ENCODE measurements at regions not wholly inside any gene's neighbourhood (a gene's known extent, or its start where the extent isn't known, plus 50 kb on each side); places are given as distances from the start of the nearest gene placed in this dataset.

DNA sequence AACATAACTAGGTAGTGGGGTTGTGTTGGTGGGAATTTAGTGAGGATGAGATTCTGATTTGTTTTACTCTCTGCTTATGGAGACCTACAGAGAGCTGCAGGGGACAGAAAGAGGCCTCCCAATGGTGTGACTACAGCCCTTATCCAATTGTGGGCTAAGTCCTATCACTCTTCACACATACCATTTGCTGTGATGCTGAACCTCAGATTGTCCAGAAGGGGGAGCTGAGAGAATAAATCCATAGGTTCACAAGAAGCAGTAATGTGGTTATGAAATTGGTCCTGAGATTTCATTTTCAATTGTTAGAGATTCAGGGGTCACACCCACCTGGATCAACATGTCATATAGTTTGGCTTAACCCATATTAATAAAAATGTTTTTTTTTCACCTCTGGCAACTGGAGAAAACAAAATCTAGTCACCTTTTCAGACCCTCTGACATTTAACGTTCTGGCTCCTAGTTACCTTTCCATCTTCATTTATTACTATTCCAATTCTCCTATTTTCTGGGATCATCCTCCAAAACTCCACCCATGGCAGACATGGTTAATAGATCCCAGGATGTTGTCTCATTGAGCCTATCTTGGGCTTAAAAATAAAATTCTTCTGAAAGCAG is 53.3 kb upstream of the PTPN5 start:
- FAIRE-seq (peak; percentile 94), DNase-seq (ENCODE audit: low read depth in 1 of 2, low spot score in 2 of 2) (no peak)
- Histone ChIP-seq H2BK20ac (ENCODE audit: low read length) (no peak overlapping the region), H4K5ac (ENCODE audit: insufficient read length, low read depth, low read length) (no peak overlapping the region), H2BK15ac (ENCODE audit: low read length) (no peak overlapping the region), H3K27me3 (replicated peaks in 1 of 4; ENCODE audit: control insufficient read depth in 3 of 4, extremely low read depth in 1 of 4, insufficient read depth in 3 of 4, low read length in 3 of 4) (no peaks in the 10 kb centered on the region), H2BK12ac (ENCODE audit: low read depth, low read length) (no peak overlapping the region), H3K9ac (replicated peaks in 1 of 4; ENCODE audit: extremely low read depth in 1 of 4, low read depth in 3 of 4, low read length in 3 of 4) (no peak overlapping the region), H3K56ac (replicated peaks; ENCODE audit: insufficient read length, low read depth, low read length) (no peak overlapping the region), H3K79me1 (ENCODE audit: low read depth, low read length) (no peaks in the 10 kb centered on the region), H4K8ac (ENCODE audit: extremely low read depth, insufficient read depth, low read length) (no peak overlapping the region), H2BK5ac (ENCODE audit: low read depth, low read length) (no peak overlapping the region), H3K4me2 (ENCODE audit: insufficient read depth in 1 of 2, low read depth in 2 of 2, low read length in 2 of 2) (no peak overlapping the region), H4K20me1 (replicated peaks in 1 of 2; ENCODE audit: control insufficient read depth in 1 of 2, insufficient read depth in 2 of 2, low read length in 2 of 2) (no peaks in the 10 kb centered on the region), H3K79me2 (ENCODE audit: control insufficient read depth in 1 of 2, insufficient read depth in 2 of 2, low read length in 2 of 2) (no peaks in the 10 kb centered on the region), H3K9me3 (ENCODE audit: insufficient read depth in 2 of 2, low read depth in 1 of 2, low read length in 1 of 2) (no peaks in the 10 kb centered on the region), H3K4me1 (replicated peaks in 1 of 4; ENCODE audit: control insufficient read depth in 3 of 4, insufficient read depth in 4 of 4, low read length in 3 of 4) (no peaks in the 10 kb centered on the region), H3K23me2 (ENCODE audit: low read depth, low read length) (no peaks in the 10 kb centered on the region), H3K14ac (ENCODE audit: insufficient read length) (no peak overlapping the region), H2AK5ac (ENCODE audit: low read depth, low read length) (no peak overlapping the region), H3K4me3 (ENCODE audit: extremely low read depth in 1 of 4, insufficient read depth in 2 of 4, low read depth in 3 of 4, low read length in 4 of 4) (no peak overlapping the region), H2AFZ (ENCODE audit: low read length) (no peak overlapping the region), H3K4ac (replicated peaks; ENCODE audit: insufficient read length, low read depth, low read length) (no peak overlapping the region), H2BK120ac (replicated peaks; ENCODE audit: low read depth, low read length) (no peak overlapping the region), H3K18ac (ENCODE audit: extremely low read depth, low read length) (no peak overlapping the region), H3K23ac (ENCODE audit: insufficient read length) (no peak overlapping the region), H4K91ac (replicated peaks; ENCODE audit: insufficient read length, low read length) (no peak overlapping the region), H3K27ac (ENCODE audit: low read depth, low read length) (no peak overlapping the region), H3K36me3 (ENCODE audit: control insufficient read depth in 2 of 4, insufficient read depth in 4 of 4, low read length in 3 of 4) (no peaks in the 10 kb centered on the region)
- 86% methylated on average over 1 of the region's 1 CpG; no CpG with 5 or more reads in 1 of the 2 experiments for WGBS, 2 experiments (ENCODE audit: extremely low coverage in 1 of 2, insufficient coverage in 1 of 2, insufficient read length in 1 of 2, insufficient replicate concordance in 2 of 2, low coverage in 1 of 2, low lambda C conversion rate in 2 of 2, missing lambda C conversion rate in 1 of 2)
- POLR2A ChIA-PET (ENCODE audit: partially characterized antibody) = no interaction called here
- CTCF ChIA-PET (ENCODE audit: partially characterized antibody) = interaction anchor here (0.6 to 2.4 kb wide), 14 partner anchors 9 to 184 kb away, joined by 3 to 14 read pairs (median 3); no protein-coding TSS in a partner anchor
- TF ChIP-seq CTCF (IDR thresholded peaks at IDR 0.05; ENCODE audit: control extremely low read depth in 1 of 3, insufficient read depth in 1 of 3, low read depth in 1 of 3, low read length in 3 of 3) = peak in 2 of 3 experiments; percentile 56 to 82; a peak in 3 of 4 replicates
- TF ChIP-seq CEBPB (IDR thresholded peaks at IDR 0.05; ENCODE audit: low read depth, low read length) = no peak
- TF ChIP-seq NANOG (IDR thresholded peaks at IDR 0.05; ENCODE audit: insufficient read depth, low read depth, low read length, poor library complexity, severe bottlenecking) = no peak
- TF ChIP-seq BCL11A (IDR thresholded peaks at IDR 0.05; ENCODE audit: low read depth in 2 of 2, low read length in 2 of 2) = no peak
- TF ChIP-seq RBBP5 (IDR thresholded peaks at IDR 0.05; ENCODE audit: borderline replicate concordance, low read depth, low read length) = no peak
- no peak for TF ChIP-seq SP2 (IDR thresholded peaks at IDR 0.05; ENCODE audit: low read length)
- TF ChIP-seq RAD21 (IDR thresholded peaks at IDR 0.05 in 1 of 2, conservative IDR thresholded peaks at IDR 0.05 in 1 of 2; ENCODE audit: low read depth in 2 of 2, low read length in 2 of 2) = peak; percentile 61 to 66
- no peak for TF ChIP-seq SP1 (IDR thresholded peaks at IDR 0.05; ENCODE audit: low read depth, low read length)
- TF ChIP-seq MAFK (IDR thresholded peaks at IDR 0.05; ENCODE audit: low read depth, low read length) = no peak
- 0 out of 2 replicates have a peak, but pooled peaks have one; percentile 24 for TF ChIP-seq TEAD4 (IDR thresholded peaks at IDR 0.05; ENCODE audit: low read depth, low read length)
- TF ChIP-seq CHD1 (IDR thresholded peaks at IDR 0.05; ENCODE audit: low read depth, low read length) = no peak
